Activated B cell treated with CpG ODN at 0.5 μM for 24 hours (primary cell): ENCODE measurements at regions not wholly inside any gene's neighbourhood (a gene's known extent, or its start where the extent isn't known, plus 50 kb on each side); places are given as distances from the start of the nearest gene placed in this dataset.

Experiments used
- ATAC-seq: fragments of 200-7000 bp; cut with Tn5 transposase; one replicate; pipeline ENCODE4 v1.10.0; 2021; ENCODE audit warnings: low read depth, mild to moderate bottlenecking, moderate library complexity
- CTCF ChIA-PET: fragments of 350-600 bp; sonication (Branson Sonifier 250); formaldehyde crosslinking; loops from one replicate; lab custom pipeline; 2021; ENCODE audit warnings: antibody characterized with exemption; lab: Charles Lee
- POLR2A ChIA-PET: fragments of 350-600 bp; sonication (Branson Sonifier 250); formaldehyde crosslinking; loops from one replicate; lab custom pipeline; 2021; ENCODE audit warnings: antibody characterized with exemption; lab: Charles Lee
- DNase-seq: peaks from one replicate; pipeline ENCODE4 v3.0.0; 2022
- H3K27ac Mint-ChIP-seq: one replicate; pipeline ENCODE4 v1.8.0; 2020; ENCODE audit warnings: mixed read lengths
- H3K27me3 Mint-ChIP-seq: one replicate; pipeline ENCODE4 v1.8.0; 2021; ENCODE audit warnings: mixed read lengths
- H3K36me3 Mint-ChIP-seq: one replicate; pipeline ENCODE4 v1.8.0; 2021; ENCODE audit warnings: low read depth, mixed read lengths
- H3K4me1 Mint-ChIP-seq: one replicate; pipeline ENCODE4 v1.8.0; 2021; ENCODE audit warnings: mixed read lengths
- H3K4me3 Mint-ChIP-seq: one replicate; pipeline ENCODE4 v1.8.0; 2020; ENCODE audit warnings: mild to moderate bottlenecking, mixed read lengths
- H3K9me3 Mint-ChIP-seq: one replicate; pipeline ENCODE4 v1.8.0; 2020; ENCODE audit warnings: mixed read lengths
- CTCF ChIP-seq: fragments of 200-600 bp; IDR thresholded peaks from one replicate; pipeline ENCODE4 v1.8.0; 2022; ENCODE audit warnings: antibody characterized with exemption, mild to moderate bottlenecking
- intact Hi-C: fragments of 100-400 bp; cut with micrococcal nuclease; formaldehyde crosslinking; loops from one replicate; pipeline ENCODE4 v1.15.1; 2024

GRCh38 chr4:41326776-41327175 is 70.0 kb downstream of the UCHL1 start:
- ATAC-seq (no peak), DNase-seq (no peak)
- intact Hi-C loops = no loop called here
- CTCF ChIA-PET = no interaction called here
- H3K4me3 Mint-ChIP-seq = no peak overlapping the region
- no peaks in the 10 kb centered on the region for H3K36me3 Mint-ChIP-seq
- no peaks in the 10 kb centered on the region for H3K9me3 Mint-ChIP-seq
- peaks cover 7% of the 10 kb centered on the region for H3K27me3 Mint-ChIP-seq
- peaks cover 14% of the 10 kb centered on the region for H3K4me1 Mint-ChIP-seq
- POLR2A ChIA-PET = no interaction called here
- no peak overlapping the region for H3K27ac Mint-ChIP-seq
- TF ChIP-seq CTCF = no peak

- no peak for TF ChIP-seq CTCF
- Mint-ChIP-seq H3K27me3 (peaks cover 7% of the 10 kb centered on the region), H3K9me3 (no peaks in the 10 kb centered on the region), H3K4me1 (peaks cover 4% of the 10 kb centered on the region), H3K4me3 (no peak overlapping the region), H3K36me3 (no peaks in the 10 kb centered on the region), H3K27ac (no peak overlapping the region)
- DNase-seq (no peak), ATAC-seq (no peak)
- ChIA-PET POLR2A (no interaction called here), CTCF (no interaction called here)
- intact Hi-C loops = no loop called here
Observed at GRCh38 chr4:41327770-41328169, 71.0 kb downstream of the UCHL1 start.

GRCh38 chr4:41329361-41329760 is 72.6 kb downstream of the UCHL1 start:
- CTCF ChIA-PET = no interaction called here
- Mint-ChIP-seq H3K4me1 (no peaks in the 10 kb centered on the region), H3K9me3 (no peaks in the 10 kb centered on the region), H3K36me3 (no peaks in the 10 kb centered on the region), H3K4me3 (no peak overlapping the region), H3K27ac (no peak overlapping the region), H3K27me3 (peaks cover 7% of the 10 kb centered on the region)
- intact Hi-C loops = no loop called here
- DNase-seq (no peak), ATAC-seq (no peak)
- TF ChIP-seq CTCF = no peak
- POLR2A ChIA-PET = no interaction called here

- no peaks in the 10 kb centered on the region for H3K9me3 Mint-ChIP-seq
- H3K4me3 Mint-ChIP-seq = no peak overlapping the region
- no peak for TF ChIP-seq CTCF
- ATAC-seq (no peak), DNase-seq (no peak)
- H3K27me3 Mint-ChIP-seq = peaks cover 7% of the 10 kb centered on the region
- no peak overlapping the region for H3K27ac Mint-ChIP-seq
- CTCF ChIA-PET = no interaction called here
- POLR2A ChIA-PET = no interaction called here
- H3K4me1 Mint-ChIP-seq = no peaks in the 10 kb centered on the region
- no peaks in the 10 kb centered on the region for H3K36me3 Mint-ChIP-seq
- intact Hi-C loops = no loop called here
Observed at GRCh38 chr4:41331224-41331623, 74.5 kb downstream of the UCHL1 start.

GRCh38 chr4:41332510-41333054 is 75.9 kb downstream of the UCHL1 start:
- no peak for TF ChIP-seq CTCF
- Mint-ChIP-seq H3K36me3 (no peaks in the 10 kb centered on the region), H3K27ac (no peak overlapping the region), H3K4me1 (no peaks in the 10 kb centered on the region), H3K9me3 (no peaks in the 10 kb centered on the region), H3K27me3 (peaks cover 7% of the 10 kb centered on the region), H3K4me3 (no peak overlapping the region)
- DNase-seq (no peak), ATAC-seq (no peak)
- CTCF ChIA-PET = no interaction called here
- POLR2A ChIA-PET = no interaction called here
- intact Hi-C loops = no loop called here
